NCI-H2081 treated with DMSO at 0.1 percent for 48 hours (cell line): ENCODE measurements at regions not wholly inside any gene's neighbourhood (a gene's known extent, or its start where the extent isn't known, plus 50 kb on each side); places are given as distances from the start of the nearest gene placed in this dataset.

Experiments
- DNase-seq: peaks from one replicate; lab custom pipeline; 2025; lab: John Stamatoyannopoulos, UW

DNA sequence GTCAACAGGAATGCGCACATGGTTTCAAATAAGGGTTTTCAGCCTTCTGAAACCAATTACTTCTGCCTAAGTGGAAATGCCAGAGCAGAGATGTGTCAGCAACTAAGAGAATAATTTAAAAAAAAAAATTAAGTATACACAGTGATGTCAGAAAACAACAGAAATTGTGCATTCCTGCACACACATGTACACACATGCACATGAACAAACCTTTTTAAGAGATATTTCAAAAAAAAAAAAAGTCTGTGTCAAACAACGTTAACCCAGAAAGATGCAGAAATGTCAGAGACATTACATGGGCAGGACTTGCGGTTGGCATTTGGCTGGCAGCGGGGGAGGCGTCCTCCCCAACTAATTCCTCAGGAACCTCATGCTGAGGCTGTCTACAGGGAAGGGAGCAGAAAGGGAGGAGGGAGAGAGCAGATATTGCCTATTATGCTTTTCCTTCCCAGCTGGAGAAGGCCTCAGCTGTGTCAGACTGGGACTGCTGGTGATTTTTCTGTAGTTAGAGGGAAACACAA lies 536.9 kb upstream of the WWC1 start:
- DNase-seq, result no peak

- no peak for DNase-seq
These were observed 536.0 kb upstream of the WWC1 start for GRCh38 chr5:167755420-167755819.

DNA sequence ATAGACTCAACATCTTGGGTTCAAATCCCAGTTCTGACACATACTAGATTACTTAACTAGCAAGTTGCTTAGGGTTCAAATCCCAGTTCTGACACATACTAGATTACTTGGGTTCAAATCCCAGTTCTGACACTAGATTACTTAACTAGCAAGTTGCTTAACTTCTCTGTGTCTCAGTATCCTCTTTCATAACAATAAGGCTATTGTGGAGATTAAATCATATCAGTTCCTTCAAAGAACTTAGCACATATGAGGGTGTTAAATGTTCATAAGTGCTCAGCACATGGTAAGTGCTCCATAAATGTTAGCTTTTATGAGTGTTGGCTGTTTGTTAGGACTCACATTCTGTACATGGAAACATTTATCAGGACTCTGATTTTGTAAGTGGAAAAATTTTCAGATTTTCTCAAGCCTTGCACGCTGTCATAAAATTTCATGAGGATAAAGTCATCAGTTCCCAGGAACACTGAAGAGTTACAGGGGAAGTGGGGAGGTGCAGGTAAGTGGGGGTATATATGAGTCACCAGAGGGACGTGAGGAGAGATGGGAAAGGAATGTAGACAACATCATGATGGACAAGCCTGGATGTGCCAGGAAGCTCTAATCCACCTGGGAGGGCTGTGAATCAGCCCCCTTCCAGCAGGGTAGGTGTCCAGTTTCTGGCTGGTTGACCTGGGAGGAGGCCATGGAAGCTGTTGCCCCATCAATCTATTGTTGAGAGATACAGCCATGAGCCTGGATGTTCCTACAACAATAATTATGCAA lies 532.2 kb upstream of the WWC1 start:
- DNase-seq, result no peak

DNA sequence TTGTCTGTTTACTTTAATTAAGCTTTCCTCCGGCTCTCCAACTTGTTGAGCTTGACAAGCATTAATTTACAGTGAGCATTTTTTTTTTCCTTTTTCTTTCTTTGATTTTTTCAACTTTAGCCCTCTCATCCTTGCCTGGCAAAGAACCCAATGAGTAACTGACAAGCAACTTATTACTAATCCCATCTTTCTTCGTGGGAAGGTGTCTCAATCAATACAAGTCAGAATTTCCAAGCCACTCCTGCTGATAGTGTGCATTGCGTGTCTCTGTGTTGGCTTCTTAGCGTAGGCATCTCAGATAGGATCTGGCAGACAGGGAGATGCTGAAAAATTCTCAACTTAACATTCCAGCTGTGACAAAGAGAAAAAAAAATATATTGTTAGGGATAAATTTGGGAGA lies 527.7 kb upstream of the WWC1 start:
- DNase-seq, result no peak

GRCh38 chr5:167764641-167765289 lies 526.7 kb upstream of the WWC1 start:
- no peak for DNase-seq

DNA sequence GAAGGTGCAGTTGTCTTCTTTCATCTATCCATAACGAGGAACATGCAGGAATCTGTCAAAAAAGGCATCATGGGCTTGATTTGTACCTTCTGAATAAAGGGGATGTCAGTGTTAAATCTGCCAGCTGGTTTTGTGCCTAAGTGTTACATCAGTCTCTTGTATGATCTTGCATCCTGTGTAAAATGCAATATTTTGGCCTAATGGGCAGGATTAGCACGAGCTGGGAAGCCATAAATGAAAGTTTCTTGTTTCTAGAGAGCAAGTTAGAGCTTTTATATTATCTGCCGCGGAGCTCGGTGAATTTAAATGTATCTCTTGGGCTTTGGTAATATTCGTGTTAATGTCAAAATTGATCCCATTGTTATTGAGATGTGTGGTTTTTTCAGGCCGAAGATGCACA lies 526.1 kb upstream of the WWC1 start:
- no peak for DNase-seq

- no peak for DNase-seq
These were observed 524.5 kb upstream of the WWC1 start for GRCh38 chr5:167766957-167767356.

DNA sequence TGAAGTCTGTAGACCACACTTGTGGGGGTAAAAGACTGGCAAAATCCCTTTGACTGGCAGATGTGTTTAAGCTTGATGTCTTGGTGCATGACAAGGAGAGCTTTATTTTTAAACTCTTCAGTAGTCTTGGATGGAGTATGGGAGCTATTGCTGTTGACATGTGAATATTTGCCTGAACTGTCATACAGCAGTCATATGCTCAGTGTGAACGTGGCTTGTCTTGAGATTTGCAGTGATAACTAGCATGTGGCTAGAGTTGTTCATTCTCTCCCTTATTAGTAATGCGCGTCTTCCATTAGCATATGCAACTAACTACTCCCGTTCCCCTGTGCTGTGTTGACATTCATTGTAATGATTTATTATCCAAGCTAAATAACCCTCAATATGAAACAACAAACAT lies 523.6 kb upstream of the WWC1 start:
- no peak for DNase-seq

- DNase-seq, result no peak
These were observed 521.5 kb upstream of the WWC1 start for GRCh38 chr5:167769846-167770413.

DNA sequence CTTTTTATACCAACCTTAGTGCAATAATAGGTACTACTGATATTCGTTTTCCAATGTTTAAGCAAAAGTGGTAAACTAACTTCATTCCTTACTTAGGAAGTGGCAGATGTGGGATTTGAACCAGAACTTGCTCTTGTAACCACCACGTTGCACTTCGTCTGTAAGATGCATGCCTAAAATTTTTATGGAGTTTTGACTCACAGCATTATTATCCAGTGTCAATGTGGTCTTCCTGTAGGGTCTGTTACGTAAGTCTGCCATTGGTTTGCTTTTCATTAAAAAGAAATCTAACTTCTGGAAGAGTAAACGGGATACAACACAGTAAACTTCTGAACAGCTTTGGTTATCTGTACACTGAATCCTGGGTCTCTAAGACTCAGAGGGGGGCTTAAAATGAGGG lies 521.0 kb upstream of the WWC1 start:
- DNase-seq, result no peak

DNA sequence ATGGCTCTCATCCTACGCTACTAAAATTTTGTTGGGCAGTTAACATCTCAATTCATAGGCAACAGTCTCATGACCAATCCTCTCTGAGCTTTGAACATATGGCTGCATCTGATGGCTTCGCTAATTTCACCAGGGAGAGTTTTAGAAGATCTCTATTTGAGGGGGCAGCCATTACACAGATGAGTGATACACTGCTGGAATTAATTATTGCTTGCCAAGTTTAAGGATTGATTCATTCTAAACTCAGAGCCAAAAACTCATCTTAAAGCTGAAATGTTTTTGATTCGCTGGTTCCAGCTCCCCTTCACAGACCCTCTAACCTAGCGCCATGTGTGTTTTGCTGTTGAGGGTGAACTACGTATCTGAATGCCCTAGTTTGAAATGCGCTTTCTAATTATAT lies 519.9 kb upstream of the WWC1 start:
- DNase-seq, result no peak

DNA sequence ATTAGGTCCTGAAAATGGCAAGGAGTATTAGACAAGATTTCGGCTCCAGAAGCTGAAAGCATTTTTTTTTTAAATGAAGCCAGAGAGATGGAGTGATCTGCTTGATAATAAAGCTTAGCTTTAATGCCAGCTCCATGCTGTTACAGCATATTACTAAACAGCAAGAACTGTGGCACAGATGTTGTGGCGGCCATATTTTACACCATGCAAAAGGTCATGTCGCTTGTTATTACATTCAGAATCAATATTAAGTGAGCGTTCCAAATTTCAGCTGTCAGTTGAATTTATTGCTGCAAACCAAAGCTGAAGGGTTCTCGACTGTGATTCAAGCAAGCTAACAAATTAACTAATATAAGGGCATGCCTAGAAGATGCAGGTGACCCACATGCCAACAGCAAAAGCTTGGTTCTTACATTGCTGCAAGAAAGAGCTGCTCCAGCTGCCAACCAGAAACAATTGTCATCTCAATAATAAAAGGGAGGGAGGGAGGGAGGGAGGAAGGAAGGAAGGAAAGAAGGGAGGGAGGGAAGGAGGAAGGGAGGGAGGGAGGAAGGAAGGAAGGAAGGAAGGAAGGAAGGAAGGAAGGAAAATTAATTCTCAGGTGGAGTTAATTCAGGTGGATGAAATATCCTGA lies 517.7 kb upstream of the WWC1 start:
- no peak for DNase-seq

GRCh38 chr5:167777746-167778145 lies 513.7 kb upstream of the WWC1 start:
- DNase-seq, result no peak

- DNase-seq, result no peak
These were observed 513.2 kb upstream of the WWC1 start for GRCh38 chr5:167778228-167778627.

GRCh38 chr5:167779644-167780043 lies 511.8 kb upstream of the WWC1 start:
- DNase-seq, result no peak

- no peak for DNase-seq
These were observed 511.3 kb upstream of the WWC1 start for GRCh38 chr5:167780177-167780576.

- no peak for DNase-seq
These were observed 508.2 kb upstream of the WWC1 start for GRCh38 chr5:167783145-167783817.

- DNase-seq, result no peak
These were observed 506.3 kb upstream of the WWC1 start for GRCh38 chr5:167785106-167785505.

DNA sequence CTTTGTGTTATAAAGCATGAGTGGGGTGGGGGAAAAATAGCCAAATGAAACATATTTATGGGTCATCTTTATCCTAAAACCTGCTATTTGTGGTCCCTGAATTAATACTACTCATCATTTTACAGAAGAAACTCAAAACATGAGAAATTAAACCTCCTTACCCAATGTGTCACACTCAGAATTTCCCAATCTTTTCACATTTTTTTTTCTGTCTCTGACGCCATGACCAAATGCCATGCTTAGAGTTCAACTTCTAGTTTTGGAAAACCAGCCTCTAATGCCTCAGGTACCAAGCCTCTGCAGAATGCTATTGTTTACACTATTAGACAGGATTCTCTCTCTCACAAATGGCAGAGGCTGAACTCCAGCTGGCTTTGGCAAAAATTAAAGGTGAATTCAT lies 505.5 kb upstream of the WWC1 start:
- DNase-seq, result no peak

DNA sequence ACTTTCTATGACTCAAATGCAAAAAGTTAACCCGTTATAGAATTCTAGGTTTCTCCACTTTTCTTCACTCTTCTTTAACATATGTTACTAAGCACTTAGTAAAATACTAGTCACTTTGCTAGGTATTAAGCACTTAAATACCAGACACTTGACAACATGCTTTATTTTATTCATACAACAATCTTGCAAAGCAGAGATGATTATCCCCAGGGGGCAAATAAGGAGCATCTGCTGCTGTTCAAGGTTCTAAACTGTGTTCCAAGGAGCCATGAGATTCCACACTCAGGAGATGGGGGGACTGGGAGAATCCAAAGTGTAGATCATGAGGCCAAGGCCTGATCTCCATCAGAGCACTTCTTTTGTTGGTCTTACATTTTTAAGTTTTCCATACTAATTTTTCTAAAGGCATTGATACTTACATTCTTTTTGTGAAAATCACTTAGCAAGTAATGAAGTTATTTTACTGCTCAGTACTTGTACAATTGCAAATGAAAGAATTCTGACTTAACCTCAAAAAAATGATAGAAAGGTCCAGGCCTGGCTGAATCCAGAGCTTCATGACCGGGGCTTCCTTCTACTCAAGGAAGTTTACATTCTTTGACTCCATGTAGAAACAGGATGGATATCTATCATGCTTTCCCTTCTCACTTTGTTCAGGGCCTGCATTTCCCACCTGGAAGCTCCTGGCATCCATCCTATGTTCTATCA lies 504.4 kb upstream of the WWC1 start:
- DNase-seq, result no peak

GRCh38 chr5:167790045-167790444 lies 501.4 kb upstream of the WWC1 start:
- DNase-seq, result no peak
